ENCODE measurements at regions not wholly inside any gene's neighbourhood (a gene's known extent, or its start where the extent isn't known, plus 50 kb on each side); places are given as distances from the start of the nearest gene placed in this dataset.

DNA sequence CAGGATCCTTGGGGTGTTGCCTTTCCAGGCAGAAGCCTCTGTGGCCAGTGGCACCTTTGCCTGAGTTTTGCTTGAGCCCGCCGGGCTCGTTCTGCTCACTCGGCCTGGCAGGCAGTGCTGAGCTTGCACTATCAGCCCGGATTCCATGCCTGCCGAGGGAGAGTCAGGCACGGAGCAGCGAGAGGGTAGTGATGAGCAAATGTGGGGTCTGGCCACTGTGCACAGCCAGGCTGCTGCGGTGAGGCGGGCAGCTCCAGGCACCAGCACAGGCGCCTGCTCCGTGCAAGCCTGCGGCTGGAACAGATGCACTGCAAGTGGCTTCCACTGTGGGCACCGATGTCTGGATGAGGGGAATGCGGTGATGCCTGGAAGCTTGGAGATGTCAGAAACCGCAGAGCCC, 619.2 kb downstream of the RAPGEF2 start:
- TF ChIP-seq, protein P1, sequence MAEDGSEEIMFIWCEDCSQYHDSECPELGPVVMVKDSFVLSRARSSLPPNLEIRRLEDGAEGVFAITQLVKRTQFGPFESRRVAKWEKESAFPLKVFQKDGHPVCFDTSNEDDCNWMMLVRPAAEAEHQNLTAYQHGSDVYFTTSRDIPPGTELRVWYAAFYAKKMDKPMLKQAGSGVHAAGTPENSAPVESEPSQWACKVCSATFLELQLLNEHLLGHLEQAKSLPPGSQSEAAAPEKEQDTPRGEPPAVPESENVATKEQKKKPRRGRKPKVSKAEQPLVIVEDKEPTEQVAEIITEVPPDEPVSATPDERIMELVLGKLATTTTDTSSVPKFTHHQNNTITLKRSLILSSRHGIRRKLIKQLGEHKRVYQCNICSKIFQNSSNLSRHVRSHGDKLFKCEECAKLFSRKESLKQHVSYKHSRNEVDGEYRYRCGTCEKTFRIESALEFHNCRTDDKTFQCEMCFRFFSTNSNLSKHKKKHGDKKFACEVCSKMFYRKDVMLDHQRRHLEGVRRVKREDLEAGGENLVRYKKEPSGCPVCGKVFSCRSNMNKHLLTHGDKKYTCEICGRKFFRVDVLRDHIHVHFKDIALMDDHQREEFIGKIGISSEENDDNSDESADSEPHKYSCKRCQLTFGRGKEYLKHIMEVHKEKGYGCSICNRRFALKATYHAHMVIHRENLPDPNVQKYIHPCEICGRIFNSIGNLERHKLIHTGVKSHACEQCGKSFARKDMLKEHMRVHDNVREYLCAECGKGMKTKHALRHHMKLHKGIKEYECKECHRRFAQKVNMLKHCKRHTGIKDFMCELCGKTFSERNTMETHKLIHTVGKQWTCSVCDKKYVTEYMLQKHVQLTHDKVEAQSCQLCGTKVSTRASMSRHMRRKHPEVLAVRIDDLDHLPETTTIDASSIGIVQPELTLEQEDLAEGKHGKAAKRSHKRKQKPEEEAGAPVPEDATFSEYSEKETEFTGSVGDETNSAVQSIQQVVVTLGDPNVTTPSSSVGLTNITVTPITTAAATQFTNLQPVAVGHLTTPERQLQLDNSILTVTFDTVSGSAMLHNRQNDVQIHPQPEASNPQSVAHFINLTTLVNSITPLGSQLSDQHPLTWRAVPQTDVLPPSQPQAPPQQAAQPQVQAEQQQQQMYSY (CRISPR knock-in tag; IDR thresholded peaks at IDR 0.05), result no peak
- TF ChIP-seq SRSF4 (IDR thresholded peaks at IDR 0.05; ENCODE audit: low read depth, low read length, poor library complexity, severe bottlenecking), result no peak
- TF ChIP-seq CHD2 (IDR thresholded peaks at IDR 0.05; ENCODE audit: low read depth, low read length), result no peak
- TF ChIP-seq, protein P2, sequence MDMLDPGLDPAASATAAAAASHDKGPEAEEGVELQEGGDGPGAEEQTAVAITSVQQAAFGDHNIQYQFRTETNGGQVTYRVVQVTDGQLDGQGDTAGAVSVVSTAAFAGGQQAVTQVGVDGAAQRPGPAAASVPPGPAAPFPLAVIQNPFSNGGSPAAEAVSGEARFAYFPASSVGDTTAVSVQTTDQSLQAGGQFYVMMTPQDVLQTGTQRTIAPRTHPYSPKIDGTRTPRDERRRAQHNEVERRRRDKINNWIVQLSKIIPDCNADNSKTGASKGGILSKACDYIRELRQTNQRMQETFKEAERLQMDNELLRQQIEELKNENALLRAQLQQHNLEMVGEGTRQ (IDR thresholded peaks at IDR 0.05; ENCODE audit: low read depth, low read length), result no peak
- TF ChIP-seq, protein P2 (CRISPR knock-in tag; IDR thresholded peaks at IDR 0.05; ENCODE audit: borderline replicate concordance), result no peak
- TF ChIP-seq GTF3A (CRISPR knock-in tag; conservative IDR thresholded peaks at IDR 0.05), result no peak
- TF ChIP-seq, protein P3, sequence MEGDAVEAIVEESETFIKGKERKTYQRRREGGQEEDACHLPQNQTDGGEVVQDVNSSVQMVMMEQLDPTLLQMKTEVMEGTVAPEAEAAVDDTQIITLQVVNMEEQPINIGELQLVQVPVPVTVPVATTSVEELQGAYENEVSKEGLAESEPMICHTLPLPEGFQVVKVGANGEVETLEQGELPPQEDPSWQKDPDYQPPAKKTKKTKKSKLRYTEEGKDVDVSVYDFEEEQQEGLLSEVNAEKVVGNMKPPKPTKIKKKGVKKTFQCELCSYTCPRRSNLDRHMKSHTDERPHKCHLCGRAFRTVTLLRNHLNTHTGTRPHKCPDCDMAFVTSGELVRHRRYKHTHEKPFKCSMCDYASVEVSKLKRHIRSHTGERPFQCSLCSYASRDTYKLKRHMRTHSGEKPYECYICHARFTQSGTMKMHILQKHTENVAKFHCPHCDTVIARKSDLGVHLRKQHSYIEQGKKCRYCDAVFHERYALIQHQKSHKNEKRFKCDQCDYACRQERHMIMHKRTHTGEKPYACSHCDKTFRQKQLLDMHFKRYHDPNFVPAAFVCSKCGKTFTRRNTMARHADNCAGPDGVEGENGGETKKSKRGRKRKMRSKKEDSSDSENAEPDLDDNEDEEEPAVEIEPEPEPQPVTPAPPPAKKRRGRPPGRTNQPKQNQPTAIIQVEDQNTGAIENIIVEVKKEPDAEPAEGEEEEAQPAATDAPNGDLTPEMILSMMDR (CRISPR knock-in tag; IDR thresholded peaks at IDR 0.05), result no peak
